Body of pancreas (tissue), 4 donors: ENCODE measurements at regions not wholly inside any gene's neighbourhood (a gene's known extent, or its start where the extent isn't known, plus 50 kb on each side); places are given as distances from the start of the nearest gene placed in this dataset.

ENCODE experiments used
- POLR2A ChIP-seq, 3 donors: fragments of 450-650 bp; IDR thresholded peaks; one replicate each; pipeline ENCODE4 v1.6.1; 2016; ENCODE audit warnings: antibody characterized with exemption in 3 of 3, mild to moderate bottlenecking in 2 of 3
- TF ChIP-seq, protein P1 (sequence below), 7 experiments: fragments of 450-650 bp in 4 of 7; fragments of 200-600 bp in 3 of 7; sonication (generic) in 3 of 7; IDR thresholded peaks; one replicate each; pipeline ENCODE4 v1.5.1; 2016 to 2019; ENCODE audit warnings: antibody characterized with exemption in 7 of 7

DNA sequence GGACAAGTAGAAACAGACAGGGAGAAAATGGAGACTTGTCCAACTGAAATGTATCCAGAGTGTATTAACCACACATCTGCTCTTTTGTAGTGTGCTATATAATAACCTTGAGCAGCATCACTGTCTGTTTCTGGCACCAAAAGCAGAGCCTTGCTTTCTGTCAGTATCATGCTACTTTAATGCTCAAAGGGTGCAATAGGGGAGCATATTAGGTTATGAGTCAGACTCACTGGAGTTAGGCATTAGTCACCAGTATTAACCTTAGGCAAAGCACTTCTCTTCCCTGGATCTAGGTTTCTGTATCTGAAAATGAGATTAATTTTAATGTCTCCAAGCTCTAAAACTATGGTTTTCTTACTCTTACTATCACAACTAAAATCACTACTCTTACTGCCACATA is 280.1 kb downstream of the TFAP2B start:
- no peak for TF ChIP-seq POLR2A (IDR thresholded peaks at IDR 0.05)
- TF ChIP-seq, protein P1, sequence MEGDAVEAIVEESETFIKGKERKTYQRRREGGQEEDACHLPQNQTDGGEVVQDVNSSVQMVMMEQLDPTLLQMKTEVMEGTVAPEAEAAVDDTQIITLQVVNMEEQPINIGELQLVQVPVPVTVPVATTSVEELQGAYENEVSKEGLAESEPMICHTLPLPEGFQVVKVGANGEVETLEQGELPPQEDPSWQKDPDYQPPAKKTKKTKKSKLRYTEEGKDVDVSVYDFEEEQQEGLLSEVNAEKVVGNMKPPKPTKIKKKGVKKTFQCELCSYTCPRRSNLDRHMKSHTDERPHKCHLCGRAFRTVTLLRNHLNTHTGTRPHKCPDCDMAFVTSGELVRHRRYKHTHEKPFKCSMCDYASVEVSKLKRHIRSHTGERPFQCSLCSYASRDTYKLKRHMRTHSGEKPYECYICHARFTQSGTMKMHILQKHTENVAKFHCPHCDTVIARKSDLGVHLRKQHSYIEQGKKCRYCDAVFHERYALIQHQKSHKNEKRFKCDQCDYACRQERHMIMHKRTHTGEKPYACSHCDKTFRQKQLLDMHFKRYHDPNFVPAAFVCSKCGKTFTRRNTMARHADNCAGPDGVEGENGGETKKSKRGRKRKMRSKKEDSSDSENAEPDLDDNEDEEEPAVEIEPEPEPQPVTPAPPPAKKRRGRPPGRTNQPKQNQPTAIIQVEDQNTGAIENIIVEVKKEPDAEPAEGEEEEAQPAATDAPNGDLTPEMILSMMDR (IDR thresholded peaks at IDR 0.05): no peak
